Aorta (tissue), 5 donors: ENCODE measurements at regions not wholly inside any gene's neighbourhood (a gene's known extent, or its start where the extent isn't known, plus 50 kb on each side); places are given as distances from the start of the nearest gene placed in this dataset.

Source experiments
- ATAC-seq: fragments of 200-7000 bp; cut with Tn5 transposase; one replicate; pipeline ENCODE4 v1.9.1; 2022; ENCODE audit warnings: moderate library complexity; ENCODE audit not compliant: low FRiP score
- DNase-seq, 2 donors: peaks; one replicate each; pipeline ENCODE4 v3.0.0-alpha.2; 2020
- H3K27ac ChIP-seq, 2 donors: one replicate each; pipeline ENCODE4 v1.5.1; 2013; ENCODE audit warnings: low read length in 2 of 2, mild to moderate bottlenecking in 2 of 2, moderate library complexity in 2 of 2, control low read depth in 1 of 2, inconsistent platforms in 1 of 2, low read depth in 1 of 2
- H3K27me3 ChIP-seq, 2 donors: one replicate each; pipeline ENCODE4 v1.6.1; 2013; ENCODE audit warnings: control low read depth in 1 of 2, low read length in 1 of 2, mild to moderate bottlenecking in 1 of 2, moderate library complexity in 1 of 2; ENCODE audit not compliant: insufficient read depth in 2 of 2, control insufficient read depth in 1 of 2
- H3K36me3 ChIP-seq, 2 donors: one replicate each; pipeline ENCODE4 v1.6.1; 2013; ENCODE audit warnings: control low read depth in 1 of 2, low read length in 1 of 2, mild to moderate bottlenecking in 1 of 2; ENCODE audit not compliant: insufficient read depth in 2 of 2, control insufficient read depth in 1 of 2
- H3K4me1 ChIP-seq, 2 donors: one replicate each; pipeline ENCODE4 v1.6.1; 2013; ENCODE audit warnings: low read length in 2 of 2, control low read depth in 1 of 2, mild to moderate bottlenecking in 1 of 2, moderate library complexity in 1 of 2; ENCODE audit not compliant: insufficient read depth in 2 of 2, control insufficient read depth in 1 of 2
- H3K4me3 ChIP-seq, 2 donors: one replicate each; pipeline ENCODE4 v1.5.1; 2013; ENCODE audit warnings: low read length in 2 of 2, control low read depth in 1 of 2, mild to moderate bottlenecking in 1 of 2
- H3K9me3 ChIP-seq: one replicate; pipeline ENCODE4 v1.6.1; 2013; ENCODE audit warnings: mild to moderate bottlenecking, low read length; ENCODE audit not compliant: control insufficient read depth
- WGBS, 2 donors: extraction: QIAGEN DNeasy Blood & Tissue Kit; methylation state at CpG; one replicate each; pipeline ENCODE4 v1.1.7; 2013; 5-methylcytosine and 5-hydroxymethylcytosine counted together
- intact Hi-C, 2 donors: fragments of 100-400 bp; cut with DNase I; formaldehyde crosslinking; loops; one replicate each; pipeline versions ENCODE4 v1.14.2 to v1.15.0; 2022
- donor health status: healthy with polysubstance abuse.
- donor health status: Bipolar disorder and iron deficiency.
- donor health status: DM: no; HTN: no; CAD: no.
- donor health status: DM: no; HTN: no; CAD: no.
- donor health status: DM: yes; HTN: yes; CAD: no.

GRCh38 chr2:173812321-173812720 is 152.9 kb downstream of the SP3 start:
- H3K27ac ChIP-seq, result no peak overlapping the region
- intact Hi-C loops, result no loop called here
- H3K9me3 ChIP-seq, result peaks cover 2% of the 10 kb centered on the region
- H3K27me3 ChIP-seq, result no peaks in the 10 kb centered on the region
- DNase-seq, result no peak
- ATAC-seq, result no peak
- no peaks in the 10 kb centered on the region for H3K4me1 ChIP-seq
- no peak overlapping the region for H3K4me3 ChIP-seq
- H3K36me3 ChIP-seq, result no peaks in the 10 kb centered on the region
- WGBS, 2 donors, result 97 to 100% methylated on average over 1 of the region's 1 CpG

DNA sequence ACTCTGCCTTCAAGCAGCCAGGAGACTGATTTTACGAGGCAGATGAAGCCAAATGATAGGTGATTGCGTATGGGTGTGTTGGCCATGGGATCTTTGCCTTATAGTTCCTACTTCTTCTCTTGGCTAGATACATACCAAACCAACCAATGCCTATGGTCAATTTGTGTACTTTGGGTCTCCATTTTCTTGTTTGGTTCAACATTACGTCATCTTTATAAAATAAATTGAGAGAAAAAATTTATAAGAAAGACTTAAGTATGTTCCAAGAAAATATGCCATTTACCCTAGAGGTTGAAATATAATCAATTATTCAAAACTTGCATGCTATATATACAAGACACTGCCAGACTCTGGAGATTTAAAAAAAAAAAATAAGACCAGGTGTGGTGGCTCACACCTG is 150.9 kb downstream of the SP3 start:
- H3K9me3 ChIP-seq, result peaks cover 2% of the 10 kb centered on the region
- no peaks in the 10 kb centered on the region for H3K4me1 ChIP-seq
- WGBS, 2 donors, result 96 to 97% methylated on average over 3 of the region's 3 CpGs
- DNase-seq (no peak), ATAC-seq (no peak)
- no peak overlapping the region for H3K27ac ChIP-seq
- H3K36me3 ChIP-seq, result no peaks in the 10 kb centered on the region
- H3K27me3 ChIP-seq, result peaks cover 0 to 1% of the 10 kb centered on the region in 2 donors
- H3K4me3 ChIP-seq, result no peak overlapping the region
- intact Hi-C loops, result no loop called here

DNA sequence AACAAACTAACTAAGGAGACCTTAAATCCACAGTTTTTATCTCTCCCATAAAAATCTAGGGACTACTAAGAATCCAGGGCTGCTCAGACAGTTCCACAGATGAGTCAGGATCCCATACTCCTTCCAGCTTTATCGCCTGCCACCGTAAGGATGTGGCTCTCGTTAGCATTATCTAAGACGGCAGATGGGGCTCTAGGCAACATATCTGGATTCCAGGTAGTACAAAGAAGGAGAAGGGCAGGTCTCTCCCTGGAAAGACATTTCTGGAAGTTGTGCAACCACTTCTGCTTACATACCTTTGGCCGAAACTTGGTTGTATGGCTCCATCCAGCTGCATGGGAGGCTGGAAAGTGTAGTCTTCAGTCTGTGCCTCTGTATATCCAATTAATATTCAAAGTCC is 149.4 kb downstream of the SP3 start:
- H3K4me1 ChIP-seq, result no peaks in the 10 kb centered on the region
- H3K4me3 ChIP-seq, result no peak overlapping the region
- peaks cover 0 to 1% of the 10 kb centered on the region in 2 donors for H3K27me3 ChIP-seq
- H3K36me3 ChIP-seq, result no peaks in the 10 kb centered on the region
- H3K27ac ChIP-seq, result no peak overlapping the region
- H3K9me3 ChIP-seq, result peaks cover 2% of the 10 kb centered on the region
- DNase-seq (no peak), ATAC-seq (no peak)
- intact Hi-C loops, result no loop called here
- 92 to 94% methylated on average over 5 of the region's 5 CpGs for WGBS, 2 donors

DNA sequence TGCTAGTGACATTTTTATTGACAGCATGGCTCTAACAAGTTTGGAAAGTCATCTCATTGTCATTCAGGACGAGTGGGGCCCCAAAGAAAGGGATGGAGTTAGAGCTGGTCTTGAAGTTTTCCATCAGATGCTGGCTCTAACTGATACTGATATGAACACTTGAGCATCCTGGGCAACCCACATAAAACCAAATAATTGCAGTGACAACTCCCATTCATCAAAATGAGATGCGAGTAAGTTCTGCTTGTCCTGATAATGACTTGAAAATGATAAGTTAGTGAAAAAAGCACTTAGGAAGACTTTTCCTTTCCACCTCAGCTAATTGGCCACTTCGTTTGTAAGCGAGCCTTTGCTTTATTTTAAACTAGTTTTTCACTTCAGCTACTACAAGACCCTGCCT is 147.6 kb downstream of the SP3 start:
- H3K27me3 ChIP-seq, result peaks cover 0 to 1% of the 10 kb centered on the region in 2 donors
- WGBS, 2 donors, result 89 to 94% methylated on average over 4 of the region's 4 CpGs
- DNase-seq (no peak), ATAC-seq (no peak)
- intact Hi-C loops, result no loop called here
- no peak overlapping the region for H3K4me3 ChIP-seq
- no peaks in the 10 kb centered on the region for H3K36me3 ChIP-seq
- no peak overlapping the region for H3K27ac ChIP-seq
- H3K4me1 ChIP-seq, result no peaks in the 10 kb centered on the region
- peaks cover 2% of the 10 kb centered on the region for H3K9me3 ChIP-seq

DNA sequence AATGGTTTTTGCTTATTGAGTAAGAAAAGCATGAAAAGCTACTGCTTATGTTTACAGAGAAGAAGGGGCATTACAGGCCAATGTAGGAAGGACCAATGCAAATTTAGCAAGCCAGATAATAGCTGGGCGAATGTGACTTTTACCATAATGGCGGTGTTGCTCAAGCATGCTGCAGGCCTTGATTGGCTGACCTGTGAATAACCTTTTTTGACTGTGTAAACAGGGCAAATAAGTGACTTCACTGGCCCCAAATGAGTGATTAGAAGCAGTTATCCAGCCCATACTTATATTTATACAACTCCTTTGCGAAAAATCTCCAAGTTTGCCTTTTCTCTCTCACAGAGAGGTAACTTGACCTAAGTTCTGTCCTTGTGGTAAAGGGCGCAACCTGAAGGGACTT is 146.9 kb downstream of the SP3 start:
- H3K4me3 ChIP-seq, result no peak overlapping the region
- intact Hi-C loops, result no loop called here
- DNase-seq, result no peak
- peaks cover 0 to 1% of the 10 kb centered on the region in 2 donors for H3K27me3 ChIP-seq
- no peak overlapping the region for H3K27ac ChIP-seq
- peaks cover 2% of the 10 kb centered on the region for H3K9me3 ChIP-seq
- no peaks in the 10 kb centered on the region for H3K36me3 ChIP-seq
- no peaks in the 10 kb centered on the region for H3K4me1 ChIP-seq
- WGBS, 2 donors, result 96% methylated on average over 4 of the region's 4 CpGs
- ATAC-seq, result no peak

DNA sequence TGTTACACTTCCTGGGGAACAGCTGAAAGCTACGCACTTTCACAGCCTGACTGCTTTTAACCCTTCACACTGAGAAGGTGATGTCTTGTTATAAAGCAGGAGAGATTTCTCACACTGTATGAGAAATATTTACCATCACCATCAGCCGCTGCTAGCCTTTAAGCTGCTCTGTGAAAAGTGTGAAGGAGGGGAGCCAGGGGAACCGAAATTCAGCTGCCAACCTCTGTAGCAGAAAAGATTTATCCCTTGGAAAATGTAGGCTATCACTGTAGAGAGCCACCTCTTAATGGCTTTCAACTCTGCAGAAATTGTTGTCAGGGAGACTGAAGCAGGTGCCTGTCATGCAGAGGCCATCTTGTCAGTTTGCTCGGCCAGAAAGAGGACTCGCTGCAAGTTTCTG is 145.3 kb downstream of the SP3 start:
- Histone ChIP-seq H3K4me3 (no peak overlapping the region), H3K36me3 (no peaks in the 10 kb centered on the region), H3K27ac (no peak overlapping the region), H3K27me3 (peaks cover 0 to 1% of the 10 kb centered on the region in 2 donors), H3K4me1 (no peaks in the 10 kb centered on the region), H3K9me3 (no peaks in the 10 kb centered on the region)
- ATAC-seq, result no peak
- intact Hi-C loops, result no loop called here
- WGBS, 2 donors, result 81 to 82% methylated on average over 5 of the region's 5 CpGs
- DNase-seq, result no peak

DNA sequence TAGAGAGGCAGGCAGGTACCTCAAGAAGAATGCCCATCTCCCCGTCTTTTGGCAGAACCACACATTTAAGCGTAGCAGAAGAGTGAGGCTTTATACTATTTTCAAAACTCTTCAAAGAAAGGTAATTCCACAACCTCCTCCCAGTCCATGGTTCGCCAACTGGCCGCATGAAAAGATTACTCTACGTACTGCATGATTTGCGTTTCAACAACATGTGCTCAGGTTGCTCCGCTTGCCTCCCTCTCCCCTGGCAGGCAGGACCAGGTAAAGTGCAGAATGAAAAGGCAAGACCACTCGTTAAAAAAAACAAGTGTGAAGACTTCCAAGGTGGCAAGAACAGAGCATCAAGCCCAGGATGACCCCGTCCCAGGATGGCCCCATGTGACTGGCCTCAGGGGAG is 143.7 kb downstream of the SP3 start:
- Histone ChIP-seq H3K4me3 (no peak overlapping the region), H3K36me3 (no peaks in the 10 kb centered on the region), H3K4me1 (no peaks in the 10 kb centered on the region), H3K27ac (no peak overlapping the region), H3K27me3 (peaks cover 0 to 1% of the 10 kb centered on the region in 2 donors), H3K9me3 (no peaks in the 10 kb centered on the region)
- no peak for DNase-seq
- WGBS, 2 donors, result 92 to 95% methylated on average over 9 of the region's 9 CpGs
- intact Hi-C loops, result no loop called here
- ATAC-seq, result no peak

DNA sequence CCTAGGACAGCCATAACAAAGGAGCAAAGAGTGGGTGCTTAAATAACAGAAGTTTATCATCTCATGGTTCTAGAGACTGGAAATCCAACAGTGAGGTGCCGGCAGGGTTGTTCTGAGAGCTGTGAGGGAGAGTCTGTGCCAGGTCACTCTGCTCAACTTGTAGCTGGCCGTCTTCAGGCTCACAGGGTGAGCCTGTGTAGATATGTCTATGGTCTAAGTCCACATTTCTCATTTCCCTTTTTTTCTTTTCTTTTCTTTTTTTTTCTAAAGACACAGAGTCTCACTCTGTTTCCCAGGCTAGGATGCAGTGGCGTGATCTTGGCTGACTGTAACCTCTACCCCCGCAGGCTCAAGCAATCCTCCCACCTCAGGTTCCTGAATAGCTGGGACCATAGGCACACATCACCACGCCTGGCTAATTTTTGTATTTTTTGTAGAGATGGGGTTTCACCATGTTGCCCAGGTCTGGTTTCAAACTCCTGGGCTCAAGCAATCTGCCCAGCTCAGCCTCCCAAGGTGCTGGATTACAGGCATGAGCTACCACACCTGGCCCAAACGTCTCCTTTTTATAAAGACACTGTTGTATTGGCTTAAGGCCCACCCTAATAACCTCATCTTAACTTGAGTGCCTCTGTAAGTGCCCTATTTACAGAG is 142.2 kb downstream of the SP3 start:
- intact Hi-C loops, result no loop called here

DNA sequence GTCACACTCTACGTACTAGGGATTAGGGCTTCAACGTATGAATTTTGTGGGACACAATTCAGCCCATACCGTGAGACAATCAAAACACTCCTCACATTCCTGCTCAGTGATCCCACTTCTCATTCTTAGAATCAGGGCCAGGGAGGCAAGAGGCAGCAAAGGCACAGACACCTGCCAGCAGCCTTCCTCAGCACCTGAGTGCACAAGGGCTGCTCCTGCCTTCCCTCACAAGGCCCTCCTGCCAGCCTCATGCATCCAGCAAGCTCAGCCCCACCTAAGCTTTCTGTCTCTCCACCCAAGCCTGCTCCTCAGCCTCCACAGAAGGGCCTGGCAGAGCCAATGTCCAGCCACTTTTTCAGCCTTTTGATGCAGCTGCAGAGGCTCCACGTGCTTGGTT is 141.6 kb downstream of the SP3 start:
- no peak overlapping the region for H3K27ac ChIP-seq
- no peaks in the 10 kb centered on the region for H3K4me1 ChIP-seq
- WGBS, 2 donors, result 93 to 96% methylated on average over 4 of the region's 4 CpGs
- peaks cover 0 to 1% of the 10 kb centered on the region in 2 donors for H3K27me3 ChIP-seq
- H3K4me3 ChIP-seq, result no peak overlapping the region
- ATAC-seq, result no peak
- H3K36me3 ChIP-seq, result no peaks in the 10 kb centered on the region
- intact Hi-C loops, result no loop called here
- no peaks in the 10 kb centered on the region for H3K9me3 ChIP-seq
- DNase-seq, result no peak

More for the DNA sequence above, 142.2 kb downstream of the SP3 start:
- Histone ChIP-seq H3K4me1 (no peaks in the 10 kb centered on the region), H3K27ac (no peak overlapping the region), H3K27me3 (peaks cover 0 to 1% of the 10 kb centered on the region in 2 donors), H3K36me3 (no peaks in the 10 kb centered on the region), H3K9me3 (no peaks in the 10 kb centered on the region), H3K4me3 (no peak overlapping the region)
- ATAC-seq (no peak), DNase-seq (no peak)
- 90 to 91% methylated on average over 6 of the region's 6 CpGs for WGBS, 2 donors
